Endodermal cell (in vitro differentiated cells): ENCODE measurements at regions not wholly inside any gene's neighbourhood (a gene's known extent, or its start where the extent isn't known, plus 50 kb on each side); places are given as distances from the start of the nearest gene placed in this dataset.

Source experiments
- DNase-seq: peaks from one replicate; pipeline ENCODE4 v3.0.0-alpha.2; 2017
- H3K27ac ChIP-seq: 2 replicates; pipeline ENCODE4 v1.5.1; 2013; ENCODE audit warnings: mild to moderate bottlenecking, low read depth, low read length, moderate library complexity
- H3K27me3 ChIP-seq: 2 replicates; pipeline ENCODE4 v1.6.1; 2013; ENCODE audit warnings: mild to moderate bottlenecking, low read length, moderate library complexity; ENCODE audit not compliant: insufficient read depth, control insufficient read depth, poor library complexity, severe bottlenecking
- H3K36me3 ChIP-seq: 2 replicates; pipeline ENCODE4 v1.7.0; 2013; ENCODE audit warnings: mild to moderate bottlenecking, low read length, moderate library complexity; ENCODE audit not compliant: control insufficient read depth, insufficient read depth
- H3K4me1 ChIP-seq: one replicate; pipeline ENCODE4 v1.7.0; 2013; ENCODE audit warnings: low read length; ENCODE audit not compliant: control insufficient read depth, insufficient read depth
- H3K4me3 ChIP-seq: 2 replicates; pipeline ENCODE4 v1.5.1; 2013; ENCODE audit warnings: mild to moderate bottlenecking, low read length, moderate library complexity
- H3K9ac ChIP-seq: 2 replicates; pipeline ENCODE4 v1.6.1; 2013; ENCODE audit warnings: mild to moderate bottlenecking, low read length, moderate library complexity; ENCODE audit not compliant: poor library complexity, severe bottlenecking; ENCODE audit errors: extremely low read depth
- H3K9me3 ChIP-seq: 2 replicates; pipeline ENCODE4 v1.6.1; 2013; ENCODE audit warnings: mild to moderate bottlenecking, low read length, moderate library complexity; ENCODE audit not compliant: control insufficient read depth
- H3K27ac Mint-ChIP-seq: 2 replicates; pipeline ENCODE4 v1.8.0; 2020; ENCODE audit warnings: mixed read lengths
- H3K27me3 Mint-ChIP-seq: 2 replicates; pipeline ENCODE4 v1.8.0; 2021; ENCODE audit warnings: mild to moderate bottlenecking, mixed read lengths; ENCODE audit not compliant: insufficient read depth
- H3K36me3 Mint-ChIP-seq: 2 replicates; pipeline ENCODE4 v1.8.0; 2020; ENCODE audit warnings: low read depth, mixed read lengths
- H3K4me1 Mint-ChIP-seq: 2 replicates; pipeline ENCODE4 v1.8.0; 2020; ENCODE audit warnings: mixed read lengths
- H3K4me3 Mint-ChIP-seq: 2 replicates; pipeline ENCODE4 v1.8.0; 2020; ENCODE audit warnings: mild to moderate bottlenecking, moderate library complexity, mixed read lengths
- H3K9me3 Mint-ChIP-seq: 2 replicates; pipeline ENCODE4 v1.8.0; 2020; ENCODE audit warnings: mild to moderate bottlenecking, mixed read lengths
- CTCF ChIP-seq: fragments of 200-600 bp; sonication (generic); conservative IDR thresholded peaks from 2 replicates; pipeline ENCODE4 v1.5.0; 2021; ENCODE audit warnings: antibody characterized with exemption, mild to moderate bottlenecking
- WGBS, 2 experiments: methylation state at CpG; one replicate each; pipeline versions ENCODE4 v1.1.5 to v1.1.7; 2013; ENCODE audit warnings: missing lambda C conversion rate in 2 of 2, mixed read lengths in 1 of 2; ENCODE audit not compliant: insufficient coverage in 1 of 2, insufficient read length in 1 of 2; 5-methylcytosine and 5-hydroxymethylcytosine counted together

GRCh38 chr19:56894626-56895025, 54.1 kb upstream of the PEG3 start:
- no peak overlapping the region for H3K4me3 Mint-ChIP-seq
- Histone ChIP-seq H3K9me3 (peaks cover 76% of the 10 kb centered on the region), H3K36me3 (no peaks in the 10 kb centered on the region), H3K9ac (no peak overlapping the region), H3K4me3 (no peak overlapping the region), H3K27me3 (no peaks in the 10 kb centered on the region), H3K4me1 (no peaks in the 10 kb centered on the region), H3K27ac (no peak overlapping the region)
- H3K27ac Mint-ChIP-seq, result no peak overlapping the region
- H3K27me3 Mint-ChIP-seq, result no peaks in the 10 kb centered on the region
- no peak for TF ChIP-seq CTCF
- H3K36me3 Mint-ChIP-seq, result no peaks in the 10 kb centered on the region
- no peaks in the 10 kb centered on the region for H3K4me1 Mint-ChIP-seq
- no peak for DNase-seq
- peaks cover 91% of the 10 kb centered on the region for H3K9me3 Mint-ChIP-seq
- WGBS, 2 experiments, result 87 to 89% methylated on average over 8 to 9 of the region's 9 CpGs

DNA sequence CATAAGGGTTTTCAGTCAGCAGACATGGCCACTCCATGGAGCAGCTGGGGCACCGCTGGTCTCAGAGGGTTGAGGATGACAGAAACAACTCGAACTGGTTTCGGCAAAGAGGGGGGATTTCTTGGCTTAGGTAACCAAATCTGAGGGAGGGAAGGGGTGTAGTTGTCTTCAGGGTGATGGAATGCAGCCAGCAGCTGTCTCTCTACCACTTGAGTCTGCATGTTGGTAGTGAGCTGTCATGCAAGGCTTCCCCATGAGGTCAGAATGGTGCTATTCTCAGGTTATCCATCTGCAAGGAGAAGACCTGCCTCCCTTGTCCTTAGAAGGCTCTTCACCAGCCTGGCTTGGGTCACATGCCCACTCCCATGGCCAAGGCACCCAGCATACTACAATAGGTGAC, 55.6 kb upstream of the PEG3 start:
- no peak for TF ChIP-seq CTCF
- peaks cover 79% of the 10 kb centered on the region for H3K9me3 ChIP-seq
- no peaks in the 10 kb centered on the region for H3K27me3 ChIP-seq
- H3K27ac ChIP-seq, result no peak overlapping the region
- no peak overlapping the region for H3K27ac Mint-ChIP-seq
- DNase-seq, result no peak
- H3K9ac ChIP-seq, result no peak overlapping the region
- H3K4me1 ChIP-seq, result no peaks in the 10 kb centered on the region
- H3K36me3 Mint-ChIP-seq, result no peaks in the 10 kb centered on the region
- H3K27me3 Mint-ChIP-seq, result no peaks in the 10 kb centered on the region
- H3K9me3 Mint-ChIP-seq, result peaks cover 94% of the 10 kb centered on the region
- no peak overlapping the region for H3K4me3 ChIP-seq
- 62 to 84% methylated on average over 2 to 3 of the region's 3 CpGs for WGBS, 2 experiments
- H3K36me3 ChIP-seq, result no peaks in the 10 kb centered on the region
- H3K4me1 Mint-ChIP-seq, result no peaks in the 10 kb centered on the region
- no peak overlapping the region for H3K4me3 Mint-ChIP-seq

- H3K27me3 Mint-ChIP-seq, result no peaks in the 10 kb centered on the region
- peaks cover 88% of the 10 kb centered on the region for H3K9me3 Mint-ChIP-seq
- H3K4me3 ChIP-seq, result no peak overlapping the region
- DNase-seq, result no peak
- H3K9me3 ChIP-seq, result peaks cover 69% of the 10 kb centered on the region
- H3K27ac ChIP-seq, result no peak overlapping the region
- H3K27ac Mint-ChIP-seq, result no peak overlapping the region
- H3K27me3 ChIP-seq, result no peaks in the 10 kb centered on the region
- no peak for TF ChIP-seq CTCF
- H3K4me1 ChIP-seq, result no peaks in the 10 kb centered on the region
- no peaks in the 10 kb centered on the region for H3K36me3 ChIP-seq
- no peaks in the 10 kb centered on the region for H3K36me3 Mint-ChIP-seq
- no peak overlapping the region for H3K4me3 Mint-ChIP-seq
- no peaks in the 10 kb centered on the region for H3K4me1 Mint-ChIP-seq
- H3K9ac ChIP-seq, result no peak overlapping the region
- 58 to 77% methylated on average over 3 to 6 of the region's 6 CpGs for WGBS, 2 experiments
These were observed 59.4 kb upstream of the PEG3 start for GRCh38 chr19:56899943-56900342.
